Neural cell (in vitro differentiated cells): ENCODE measurements at regions not wholly inside any gene's neighbourhood (a gene's known extent, or its start where the extent isn't known, plus 50 kb on each side); places are given as distances from the start of the nearest gene placed in this dataset.

ENCODE experiments used
- EP300 ChIP-seq: fragments of 450-650 bp; conservative IDR thresholded peaks from 2 replicates; pipeline ENCODE4 v1.6.1; 2014; ENCODE audit warnings: antibody characterized with exemption, mild to moderate bottlenecking, moderate library complexity; ENCODE audit not compliant: poor library complexity, severe bottlenecking
- EZH2 ChIP-seq: fragments of 200-600, 300-800 bp; shearing (Covaris generic), sonication (generic); IDR thresholded peaks from 2 replicates; pipeline ENCODE4 v1.6.1; 2014; ENCODE audit warnings: antibody characterized with exemption, low read length, borderline replicate concordance, mild to moderate bottlenecking; ENCODE audit not compliant: insufficient read depth, poor library complexity, severe bottlenecking
- MXI1 ChIP-seq: fragments of 450-650 bp; conservative IDR thresholded peaks from 2 replicates; pipeline ENCODE4 v1.6.1; 2014; ENCODE audit warnings: antibody characterized with exemption, mild to moderate bottlenecking; ENCODE audit not compliant: poor library complexity, severe bottlenecking
- POLR2AphosphoS5 ChIP-seq: IDR thresholded peaks from 2 replicates; pipeline ENCODE4 v1.6.1; 2012
- RAD21 ChIP-seq: fragments of 450-650 bp; conservative IDR thresholded peaks from 2 replicates; pipeline ENCODE4 v1.6.1; 2014; ENCODE audit warnings: antibody characterized with exemption, mild to moderate bottlenecking, moderate library complexity
- TF ChIP-seq, protein P1 (sequence below): fragments of 450-650 bp; IDR thresholded peaks from 2 replicates; pipeline ENCODE4 v1.5.1; 2014; ENCODE audit warnings: antibody characterized with exemption, mild to moderate bottlenecking, moderate library complexity; ENCODE audit not compliant: poor library complexity, severe bottlenecking
- TF ChIP-seq, protein P2 (sequence below): IDR thresholded peaks from 2 replicates; pipeline ENCODE4 v1.6.1; 2012; ENCODE audit warnings: borderline replicate concordance

DNA sequence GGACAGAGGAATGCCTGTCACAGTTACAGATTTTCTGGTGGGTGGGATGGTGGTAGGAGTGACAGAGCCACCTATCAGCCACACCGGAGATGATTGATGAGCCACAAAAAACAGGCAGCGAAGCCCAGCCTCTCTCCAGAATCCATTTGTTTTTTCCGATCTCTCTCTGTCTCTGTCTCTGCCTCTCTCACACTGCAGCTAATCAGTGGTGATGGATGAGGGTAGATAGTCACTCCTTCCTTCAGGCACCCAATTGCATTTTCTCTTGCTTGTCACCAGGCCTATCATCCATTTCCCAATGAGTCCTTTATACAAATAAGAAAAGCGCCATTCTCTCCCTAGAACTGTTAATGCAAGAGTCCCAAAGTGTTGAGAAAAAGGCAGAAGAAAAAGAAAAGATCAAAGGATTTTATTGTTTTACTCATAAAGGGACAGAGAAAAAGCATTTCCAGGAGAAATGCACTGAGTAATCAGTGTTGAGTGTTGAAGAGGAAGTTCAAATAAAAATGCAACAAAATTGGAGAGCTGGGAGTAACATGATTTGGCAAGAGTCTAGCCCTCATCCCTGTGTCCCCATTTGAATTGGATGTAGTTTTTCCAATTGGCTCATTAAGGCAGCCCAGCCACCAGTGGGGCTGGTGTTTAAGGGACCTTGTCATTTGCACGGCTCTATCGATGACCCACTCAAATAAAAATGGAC is 1089.3 kb downstream of the TUSC7 start:
- TF ChIP-seq RAD21, result no peak
- TF ChIP-seq, protein P1, sequence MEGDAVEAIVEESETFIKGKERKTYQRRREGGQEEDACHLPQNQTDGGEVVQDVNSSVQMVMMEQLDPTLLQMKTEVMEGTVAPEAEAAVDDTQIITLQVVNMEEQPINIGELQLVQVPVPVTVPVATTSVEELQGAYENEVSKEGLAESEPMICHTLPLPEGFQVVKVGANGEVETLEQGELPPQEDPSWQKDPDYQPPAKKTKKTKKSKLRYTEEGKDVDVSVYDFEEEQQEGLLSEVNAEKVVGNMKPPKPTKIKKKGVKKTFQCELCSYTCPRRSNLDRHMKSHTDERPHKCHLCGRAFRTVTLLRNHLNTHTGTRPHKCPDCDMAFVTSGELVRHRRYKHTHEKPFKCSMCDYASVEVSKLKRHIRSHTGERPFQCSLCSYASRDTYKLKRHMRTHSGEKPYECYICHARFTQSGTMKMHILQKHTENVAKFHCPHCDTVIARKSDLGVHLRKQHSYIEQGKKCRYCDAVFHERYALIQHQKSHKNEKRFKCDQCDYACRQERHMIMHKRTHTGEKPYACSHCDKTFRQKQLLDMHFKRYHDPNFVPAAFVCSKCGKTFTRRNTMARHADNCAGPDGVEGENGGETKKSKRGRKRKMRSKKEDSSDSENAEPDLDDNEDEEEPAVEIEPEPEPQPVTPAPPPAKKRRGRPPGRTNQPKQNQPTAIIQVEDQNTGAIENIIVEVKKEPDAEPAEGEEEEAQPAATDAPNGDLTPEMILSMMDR, result no peak
- no peak for TF ChIP-seq POLR2AphosphoS5
- no peak for TF ChIP-seq EP300
- TF ChIP-seq EZH2, result no peak
- TF ChIP-seq, protein P2, sequence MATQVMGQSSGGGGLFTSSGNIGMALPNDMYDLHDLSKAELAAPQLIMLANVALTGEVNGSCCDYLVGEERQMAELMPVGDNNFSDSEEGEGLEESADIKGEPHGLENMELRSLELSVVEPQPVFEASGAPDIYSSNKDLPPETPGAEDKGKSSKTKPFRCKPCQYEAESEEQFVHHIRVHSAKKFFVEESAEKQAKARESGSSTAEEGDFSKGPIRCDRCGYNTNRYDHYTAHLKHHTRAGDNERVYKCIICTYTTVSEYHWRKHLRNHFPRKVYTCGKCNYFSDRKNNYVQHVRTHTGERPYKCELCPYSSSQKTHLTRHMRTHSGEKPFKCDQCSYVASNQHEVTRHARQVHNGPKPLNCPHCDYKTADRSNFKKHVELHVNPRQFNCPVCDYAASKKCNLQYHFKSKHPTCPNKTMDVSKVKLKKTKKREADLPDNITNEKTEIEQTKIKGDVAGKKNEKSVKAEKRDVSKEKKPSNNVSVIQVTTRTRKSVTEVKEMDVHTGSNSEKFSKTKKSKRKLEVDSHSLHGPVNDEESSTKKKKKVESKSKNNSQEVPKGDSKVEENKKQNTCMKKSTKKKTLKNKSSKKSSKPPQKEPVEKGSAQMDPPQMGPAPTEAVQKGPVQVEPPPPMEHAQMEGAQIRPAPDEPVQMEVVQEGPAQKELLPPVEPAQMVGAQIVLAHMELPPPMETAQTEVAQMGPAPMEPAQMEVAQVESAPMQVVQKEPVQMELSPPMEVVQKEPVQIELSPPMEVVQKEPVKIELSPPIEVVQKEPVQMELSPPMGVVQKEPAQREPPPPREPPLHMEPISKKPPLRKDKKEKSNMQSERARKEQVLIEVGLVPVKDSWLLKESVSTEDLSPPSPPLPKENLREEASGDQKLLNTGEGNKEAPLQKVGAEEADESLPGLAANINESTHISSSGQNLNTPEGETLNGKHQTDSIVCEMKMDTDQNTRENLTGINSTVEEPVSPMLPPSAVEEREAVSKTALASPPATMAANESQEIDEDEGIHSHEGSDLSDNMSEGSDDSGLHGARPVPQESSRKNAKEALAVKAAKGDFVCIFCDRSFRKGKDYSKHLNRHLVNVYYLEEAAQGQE, result no peak
- no peak for TF ChIP-seq MXI1
